ENCODE measurements at regions not wholly inside any gene's neighbourhood (a gene's known extent, or its start where the extent isn't known, plus 50 kb on each side); places are given as distances from the start of the nearest gene placed in this dataset.

DNA sequence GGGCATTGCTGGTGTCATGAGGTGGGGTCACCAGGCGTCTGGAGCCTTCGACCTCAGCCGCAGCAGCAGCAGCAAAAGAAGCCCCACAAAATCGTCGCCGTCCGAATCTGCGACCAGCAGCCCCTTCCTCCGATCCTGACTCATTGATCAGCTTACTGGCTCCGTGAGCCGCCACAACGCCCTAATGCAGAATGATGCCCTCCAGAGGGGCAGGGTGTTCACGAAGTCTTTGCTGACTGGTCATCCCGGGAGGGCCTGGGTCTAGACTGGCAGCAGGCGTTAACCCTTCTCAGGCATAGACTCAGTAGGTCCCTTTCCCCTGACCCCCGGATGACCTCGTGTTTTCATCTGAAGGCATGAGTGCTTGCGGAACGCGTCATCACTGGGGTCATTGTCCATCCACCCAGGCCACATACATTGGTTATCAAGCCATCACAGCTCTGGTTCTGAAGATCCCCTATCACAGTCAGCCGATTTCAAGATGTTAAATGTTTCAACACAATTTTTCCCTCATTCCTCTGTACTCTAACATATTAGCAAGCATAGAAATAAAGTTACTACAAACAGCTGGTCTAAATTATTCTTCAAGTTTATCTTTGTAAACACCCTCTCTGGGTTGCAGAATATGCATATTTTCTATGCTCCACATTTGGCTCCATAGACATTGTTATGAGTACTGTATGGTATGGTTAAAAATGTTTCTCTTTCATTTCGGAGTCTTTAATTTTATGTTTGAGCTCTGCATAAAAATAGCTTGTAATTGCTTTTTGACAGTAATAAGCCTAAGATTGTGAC is 83.3 kb upstream of the SALL3 start:
- Histone ChIP-seq H3K4me2 (ENCODE audit: insufficient read depth, low read length) (no peak overlapping the region), H2AFZ (ENCODE audit: low read depth, low read length) (no peak overlapping the region), H3K36me3 (ENCODE audit: insufficient read depth, low read length) (no peaks in the 10 kb centered on the region), H3K4me3 (ENCODE audit: low read depth in 1 of 2, low read length in 2 of 2) (no peak overlapping the region), H4K20me1 (ENCODE audit: insufficient read depth, low read length) (no peaks in the 10 kb centered on the region), H3K9me3 (ENCODE audit: insufficient read depth, low read length, severe bottlenecking) (no peaks in the 10 kb centered on the region), H3K79me2 (ENCODE audit: insufficient read depth, low read length) (no peaks in the 10 kb centered on the region), H3K4me1 (ENCODE audit: insufficient read depth, low read length) (no peaks in the 10 kb centered on the region), H3K9ac (ENCODE audit: low read depth, low read length) (no peak overlapping the region), H3K27me3 (ENCODE audit: insufficient read depth, low read length, poor library complexity) (no peaks in the 10 kb centered on the region), H3K27ac (ENCODE audit: low read length) (no peak overlapping the region)
- no peak for ATAC-seq (ENCODE audit: insufficient read depth, low read depth)
- no peak for DNase-seq
- TF ChIP-seq EZH2 (IDR thresholded peaks at IDR 0.05; ENCODE audit: borderline replicate concordance, low read depth, low read length, severe bottlenecking) = no peak
- TF ChIP-seq, protein P1, sequence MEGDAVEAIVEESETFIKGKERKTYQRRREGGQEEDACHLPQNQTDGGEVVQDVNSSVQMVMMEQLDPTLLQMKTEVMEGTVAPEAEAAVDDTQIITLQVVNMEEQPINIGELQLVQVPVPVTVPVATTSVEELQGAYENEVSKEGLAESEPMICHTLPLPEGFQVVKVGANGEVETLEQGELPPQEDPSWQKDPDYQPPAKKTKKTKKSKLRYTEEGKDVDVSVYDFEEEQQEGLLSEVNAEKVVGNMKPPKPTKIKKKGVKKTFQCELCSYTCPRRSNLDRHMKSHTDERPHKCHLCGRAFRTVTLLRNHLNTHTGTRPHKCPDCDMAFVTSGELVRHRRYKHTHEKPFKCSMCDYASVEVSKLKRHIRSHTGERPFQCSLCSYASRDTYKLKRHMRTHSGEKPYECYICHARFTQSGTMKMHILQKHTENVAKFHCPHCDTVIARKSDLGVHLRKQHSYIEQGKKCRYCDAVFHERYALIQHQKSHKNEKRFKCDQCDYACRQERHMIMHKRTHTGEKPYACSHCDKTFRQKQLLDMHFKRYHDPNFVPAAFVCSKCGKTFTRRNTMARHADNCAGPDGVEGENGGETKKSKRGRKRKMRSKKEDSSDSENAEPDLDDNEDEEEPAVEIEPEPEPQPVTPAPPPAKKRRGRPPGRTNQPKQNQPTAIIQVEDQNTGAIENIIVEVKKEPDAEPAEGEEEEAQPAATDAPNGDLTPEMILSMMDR (IDR thresholded peaks at IDR 0.05; ENCODE audit: borderline replicate concordance, extremely low read depth, low read length, poor library complexity, severe bottlenecking) = no peak

DNA sequence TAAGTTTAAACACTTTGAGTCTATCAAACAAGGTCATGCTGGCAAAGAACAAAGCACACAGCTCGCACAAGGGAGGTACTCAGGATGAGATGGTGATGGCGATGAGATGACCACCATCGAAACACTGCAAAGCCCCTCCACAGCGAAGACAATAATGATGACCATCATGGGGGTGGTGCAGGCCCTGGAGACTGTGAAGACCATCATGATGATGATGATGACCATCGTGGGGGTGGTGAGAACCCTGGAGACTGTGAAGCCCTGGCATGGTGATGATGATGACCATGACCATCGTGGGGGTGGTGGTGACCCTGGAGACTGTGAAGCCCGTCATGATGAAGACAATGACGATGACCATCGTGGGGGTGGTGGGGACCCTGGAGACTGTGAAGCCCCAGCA is 81.6 kb upstream of the SALL3 start:
- ATAC-seq (ENCODE audit: insufficient read depth, low read depth) = no peak
- Histone ChIP-seq H3K36me3 (ENCODE audit: insufficient read depth, low read length) (no peaks in the 10 kb centered on the region), H3K79me2 (ENCODE audit: insufficient read depth, low read length) (no peaks in the 10 kb centered on the region)

DNA sequence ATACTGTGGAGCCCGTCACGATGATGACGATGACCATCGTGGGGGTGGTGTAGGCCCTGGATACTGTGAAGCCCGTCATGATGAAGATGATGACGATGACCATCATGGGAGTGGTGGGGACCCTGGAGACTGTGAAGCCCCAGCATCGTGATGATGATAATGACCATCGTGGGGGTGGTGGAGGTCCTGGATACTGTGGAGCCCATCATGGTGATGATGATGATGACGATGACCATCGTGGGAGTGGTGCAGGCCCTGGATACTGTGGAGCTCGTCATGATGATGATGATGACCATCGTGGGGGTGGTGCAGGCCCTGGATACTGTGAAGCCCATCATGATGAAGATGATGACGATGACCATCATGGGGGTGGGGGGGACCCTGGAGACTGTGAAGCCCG is 81.0 kb upstream of the SALL3 start:
- Histone ChIP-seq H3K4me2 (ENCODE audit: insufficient read depth, low read length) (no peak overlapping the region), H3K27ac (ENCODE audit: low read length) (no peak overlapping the region), H2AFZ (ENCODE audit: low read depth, low read length) (no peak overlapping the region), H3K4me1 (ENCODE audit: insufficient read depth, low read length) (no peaks in the 10 kb centered on the region), H3K27me3 (ENCODE audit: insufficient read depth, low read length, poor library complexity) (no peaks in the 10 kb centered on the region), H3K79me2 (ENCODE audit: insufficient read depth, low read length) (no peaks in the 10 kb centered on the region), H3K9me3 (ENCODE audit: insufficient read depth, low read length, severe bottlenecking) (no peaks in the 10 kb centered on the region), H3K4me3 (ENCODE audit: low read depth in 1 of 2, low read length in 2 of 2) (no peak overlapping the region), H4K20me1 (ENCODE audit: insufficient read depth, low read length) (no peaks in the 10 kb centered on the region), H3K36me3 (ENCODE audit: insufficient read depth, low read length) (no peaks in the 10 kb centered on the region), H3K9ac (ENCODE audit: low read depth, low read length) (no peak overlapping the region)
- DNase-seq (no peak), ATAC-seq (ENCODE audit: insufficient read depth, low read depth) (no peak)
- TF ChIP-seq EZH2 (IDR thresholded peaks at IDR 0.05; ENCODE audit: borderline replicate concordance, low read depth, low read length, severe bottlenecking) = no peak
- TF ChIP-seq, protein P1 (IDR thresholded peaks at IDR 0.05; ENCODE audit: borderline replicate concordance, extremely low read depth, low read length, poor library complexity, severe bottlenecking) = no peak

More for the DNA sequence above, 81.6 kb upstream of the SALL3 start:
- Histone ChIP-seq H3K9me3 (ENCODE audit: insufficient read depth, low read length, severe bottlenecking) (no peaks in the 10 kb centered on the region), H4K20me1 (ENCODE audit: insufficient read depth, low read length) (no peaks in the 10 kb centered on the region), H3K27me3 (ENCODE audit: insufficient read depth, low read length, poor library complexity) (no peaks in the 10 kb centered on the region), H3K4me1 (ENCODE audit: insufficient read depth, low read length) (no peaks in the 10 kb centered on the region), H3K4me2 (ENCODE audit: insufficient read depth, low read length) (no peak overlapping the region), H2AFZ (ENCODE audit: low read depth, low read length) (no peak overlapping the region), H3K4me3 (ENCODE audit: low read depth in 1 of 2, low read length in 2 of 2) (no peak overlapping the region), H3K9ac (ENCODE audit: low read depth, low read length) (no peak overlapping the region), H3K27ac (ENCODE audit: low read length) (no peak overlapping the region)
- no peak for TF ChIP-seq EZH2 (IDR thresholded peaks at IDR 0.05; ENCODE audit: borderline replicate concordance, low read depth, low read length, severe bottlenecking)
- DNase-seq = no peak

GRCh38 chr18:78899241-78899640 is 80.4 kb upstream of the SALL3 start:
- Histone ChIP-seq H4K20me1 (ENCODE audit: insufficient read depth, low read length) (no peaks in the 10 kb centered on the region), H3K9me3 (ENCODE audit: insufficient read depth, low read length, severe bottlenecking) (no peaks in the 10 kb centered on the region), H2AFZ (ENCODE audit: low read depth, low read length) (no peak overlapping the region), H3K9ac (ENCODE audit: low read depth, low read length) (no peak overlapping the region), H3K4me2 (ENCODE audit: insufficient read depth, low read length) (no peak overlapping the region), H3K79me2 (ENCODE audit: insufficient read depth, low read length) (no peaks in the 10 kb centered on the region), H3K36me3 (ENCODE audit: insufficient read depth, low read length) (no peaks in the 10 kb centered on the region), H3K4me1 (ENCODE audit: insufficient read depth, low read length) (no peaks in the 10 kb centered on the region), H3K4me3 (ENCODE audit: low read depth in 1 of 2, low read length in 2 of 2) (no peak overlapping the region), H3K27me3 (ENCODE audit: insufficient read depth, low read length, poor library complexity) (no peaks in the 10 kb centered on the region), H3K27ac (ENCODE audit: low read length) (no peak overlapping the region)
- ATAC-seq (ENCODE audit: insufficient read depth, low read depth) (no peak), DNase-seq (no peak)
- no peak for TF ChIP-seq EZH2 (IDR thresholded peaks at IDR 0.05; ENCODE audit: borderline replicate concordance, low read depth, low read length, severe bottlenecking)
- TF ChIP-seq, protein P1 (IDR thresholded peaks at IDR 0.05; ENCODE audit: borderline replicate concordance, extremely low read depth, low read length, poor library complexity, severe bottlenecking) = no peak

Data from DND-41 (cell line).